ENCODE measurements at regions not wholly inside any gene's neighbourhood (a gene's known extent, or its start where the extent isn't known, plus 50 kb on each side); places are given as distances from the start of the nearest gene placed in this dataset.

DNA sequence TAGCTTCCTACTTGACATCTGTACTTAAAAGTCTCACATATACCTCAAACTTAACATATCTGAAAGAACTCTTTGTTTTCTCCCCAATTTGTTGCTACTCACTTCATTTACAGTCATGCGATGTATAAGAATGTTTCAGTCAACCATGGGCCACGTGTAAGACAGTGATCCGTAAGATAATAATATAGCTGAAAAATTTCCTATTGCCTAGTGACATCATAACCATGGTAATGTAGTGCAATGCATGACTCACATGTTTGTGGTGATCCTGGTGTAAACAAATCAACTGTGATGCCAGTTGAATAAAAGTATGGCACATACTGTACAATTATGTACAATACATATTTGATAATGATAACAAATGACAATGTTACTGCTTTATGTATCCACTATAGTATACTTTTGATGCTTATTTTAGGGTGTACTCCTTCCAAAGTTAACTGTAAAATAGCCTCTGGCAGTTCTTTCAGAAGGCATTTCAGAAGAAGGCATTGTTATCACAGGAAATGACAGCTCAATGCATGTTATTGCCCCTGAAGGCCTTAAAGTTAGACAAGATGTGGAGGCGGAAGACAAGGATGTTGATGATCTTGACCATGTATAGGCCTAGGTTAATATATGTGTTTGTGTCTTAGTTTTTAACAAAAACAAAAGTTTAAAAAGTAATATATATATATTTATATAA, 579.0 kb downstream of the EPHA7 start:
- ATAC-seq (no peak), DNase-seq (ENCODE audit: low spot score) (no peak)

DNA sequence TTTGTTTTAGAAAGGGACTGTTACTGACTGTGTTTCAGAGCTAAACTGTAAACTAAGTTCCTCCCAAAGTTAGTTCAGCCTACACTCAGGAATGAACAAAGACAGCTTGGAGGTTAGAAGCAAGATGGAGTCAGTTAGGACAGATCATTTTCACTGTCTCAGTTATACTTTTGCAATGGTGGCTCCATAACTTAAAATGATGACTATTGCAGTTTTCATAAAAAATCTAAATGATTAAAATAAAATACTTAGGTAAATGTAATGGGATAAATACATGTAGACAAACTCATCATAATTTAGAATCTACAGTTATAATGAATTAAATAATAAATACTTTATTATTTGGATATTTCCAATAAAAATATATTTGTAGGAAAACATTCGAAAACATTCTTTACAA, 590.6 kb downstream of the EPHA7 start:
- ATAC-seq, result no peak
- no peak for DNase-seq (ENCODE audit: low spot score)

DNA sequence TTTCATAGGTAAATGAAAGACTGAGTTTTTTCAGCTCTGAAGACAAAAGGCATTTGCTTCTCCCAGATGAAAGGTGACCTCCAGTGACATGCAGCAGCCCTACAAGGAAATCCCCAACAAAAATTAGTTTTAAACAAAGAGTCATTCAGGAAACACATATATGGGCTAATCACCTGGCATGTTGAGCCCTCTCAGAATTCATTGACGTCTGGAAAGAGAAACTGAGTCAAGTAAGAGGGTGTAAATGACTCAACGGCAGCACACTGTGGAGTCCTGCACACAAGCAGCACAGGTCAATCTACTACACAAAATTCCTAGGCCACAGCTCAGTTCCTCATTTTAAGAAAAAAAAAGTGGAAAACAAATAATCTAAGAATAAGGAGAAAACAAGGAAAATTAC, 592.3 kb downstream of the EPHA7 start:
- DNase-seq (ENCODE audit: low spot score), result no peak
- ATAC-seq, result no peak

DNA sequence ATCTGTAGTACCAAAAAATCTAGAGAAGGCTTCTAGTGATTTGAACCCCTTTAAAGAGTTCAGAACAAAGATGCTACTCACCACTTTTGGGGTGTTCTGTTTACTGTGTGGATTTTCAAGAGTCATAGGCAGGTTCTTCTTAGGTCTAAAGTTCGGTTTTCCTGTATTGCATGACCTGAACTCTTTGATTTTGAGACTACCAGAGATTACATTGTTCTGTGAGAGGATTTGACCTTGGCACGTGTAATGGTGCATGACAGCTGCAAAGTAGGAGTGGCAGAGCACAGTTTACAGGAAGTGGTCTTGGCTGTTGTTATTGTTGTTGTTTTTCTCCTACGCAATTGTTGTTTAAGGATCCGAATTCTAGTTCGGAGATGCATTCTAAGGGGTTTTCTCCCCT, 592.7 kb downstream of the EPHA7 start:
- ATAC-seq, result no peak
- no peak for DNase-seq (ENCODE audit: low spot score)

DNA sequence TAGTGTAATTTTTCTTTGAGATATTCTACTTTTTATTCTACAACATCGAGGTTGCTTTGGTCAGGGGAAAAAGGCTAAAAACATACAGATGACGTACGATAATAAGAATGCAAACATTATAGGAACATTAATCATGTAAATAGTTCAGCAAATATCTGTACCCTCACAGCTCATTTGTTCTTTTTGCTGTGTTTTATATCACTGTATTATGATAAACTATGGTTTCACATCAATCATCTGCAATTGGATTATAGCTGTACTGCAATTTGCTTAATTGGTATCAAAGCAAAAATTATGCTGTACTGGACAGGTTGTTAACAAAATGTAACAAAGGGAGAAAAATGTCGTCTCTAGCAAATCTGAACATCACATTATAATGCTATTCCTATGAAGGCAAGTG, 597.1 kb downstream of the EPHA7 start:
- ATAC-seq, result no peak
- DNase-seq (ENCODE audit: low spot score), result no peak

DNA sequence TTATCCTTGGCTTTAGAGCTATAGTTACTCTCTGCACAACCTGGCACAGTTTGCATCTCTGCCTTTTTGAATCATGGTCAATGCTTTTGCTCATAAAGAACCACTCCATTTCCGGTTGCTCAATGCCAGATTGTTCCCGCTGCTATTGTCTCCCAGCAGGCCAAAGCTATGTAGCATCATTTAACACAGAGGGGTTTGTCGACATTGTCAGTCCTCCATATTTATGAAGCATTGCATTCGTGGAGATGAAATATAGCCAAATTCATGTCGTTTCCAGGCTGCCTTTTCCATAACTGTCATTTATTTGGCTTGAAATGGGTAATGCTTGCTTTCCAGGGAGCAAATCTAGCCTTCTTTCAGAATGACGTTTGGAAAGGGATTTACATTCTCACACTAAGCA, 598.8 kb downstream of the EPHA7 start:
- DNase-seq (ENCODE audit: low spot score) (no peak), ATAC-seq (no peak)

DNA sequence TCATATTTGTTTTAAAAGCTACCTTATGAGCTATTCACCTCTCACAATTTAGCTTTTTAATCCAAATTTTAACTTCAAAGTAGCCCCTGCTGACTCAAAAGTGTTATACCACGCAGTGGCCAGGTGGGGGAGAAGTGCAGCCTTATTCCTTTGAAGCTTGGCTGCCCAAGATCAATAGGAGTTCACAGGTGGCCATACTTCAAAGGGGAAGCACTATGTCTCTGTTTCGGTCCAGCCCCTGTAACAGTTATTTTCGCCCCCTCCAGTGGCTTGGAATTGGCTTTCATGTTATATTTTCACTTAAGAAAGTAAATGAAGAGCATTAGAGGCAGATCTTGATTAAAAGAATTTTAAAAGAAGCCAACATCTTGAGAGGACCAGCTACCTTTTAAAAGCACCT, 608.4 kb downstream of the EPHA7 start:
- DNase-seq (ENCODE audit: low spot score), result no peak
- peak; percentile 92 for ATAC-seq

DNA sequence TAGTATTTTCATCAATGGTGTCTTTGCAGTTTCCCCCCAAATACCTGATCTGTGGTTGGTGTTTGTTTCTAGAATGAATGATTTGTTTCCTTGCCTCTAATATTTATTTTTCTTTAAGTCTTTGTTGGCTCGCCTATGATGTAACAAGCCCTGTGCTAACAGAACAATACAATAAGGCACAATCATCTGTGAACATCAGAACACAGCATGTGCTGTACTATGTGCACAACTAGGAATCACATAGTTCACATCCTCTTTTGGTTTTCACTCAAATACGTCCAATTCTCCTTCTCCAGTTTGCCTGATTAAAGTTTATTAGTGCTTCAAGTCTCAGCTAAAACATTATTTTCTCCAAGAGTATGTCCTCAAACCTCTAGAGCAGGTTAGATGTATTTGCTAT, 613.1 kb downstream of the EPHA7 start:
- DNase-seq (ENCODE audit: low spot score) (no peak), ATAC-seq (no peak)

DNA sequence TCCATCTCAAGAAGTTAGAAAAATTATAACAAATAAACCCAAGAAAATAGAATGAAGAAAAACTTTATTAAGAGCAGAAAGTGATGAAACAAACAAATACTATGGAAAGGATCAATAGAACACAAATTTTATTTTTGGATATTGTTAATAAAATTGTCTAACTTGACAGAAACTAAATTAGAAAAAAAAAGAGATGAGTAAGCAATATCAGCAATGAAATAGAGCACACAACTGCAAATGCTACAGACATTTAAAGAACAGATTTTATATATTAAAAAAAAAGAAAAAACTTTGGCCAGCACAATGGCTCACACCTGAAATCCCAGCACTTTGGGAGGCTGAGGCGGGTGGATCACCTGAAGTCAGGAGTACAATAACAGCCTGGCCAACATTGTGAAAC, 628.0 kb downstream of the EPHA7 start:
- DNase-seq (ENCODE audit: low spot score) (no peak), ATAC-seq (no peak)

DNA sequence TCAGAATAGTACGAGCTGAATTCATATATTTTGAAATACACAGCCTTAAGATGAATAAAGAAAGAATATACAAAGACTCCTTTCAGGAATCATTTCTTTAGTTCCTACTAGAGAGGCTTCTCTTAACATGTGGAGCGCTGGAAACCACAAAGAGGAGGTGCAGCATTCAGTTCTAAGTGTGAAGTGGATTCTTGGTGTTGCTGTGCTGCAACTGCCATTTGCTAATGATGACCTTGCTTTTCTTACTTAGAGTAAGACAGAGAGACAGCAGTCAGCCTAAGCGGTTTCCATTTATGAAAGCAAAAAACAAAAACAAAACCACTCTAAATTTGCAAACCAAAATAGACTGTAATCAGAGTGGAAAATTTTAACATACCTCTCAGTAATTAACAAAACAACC, 629.0 kb downstream of the EPHA7 start:
- no peak for ATAC-seq

DNA sequence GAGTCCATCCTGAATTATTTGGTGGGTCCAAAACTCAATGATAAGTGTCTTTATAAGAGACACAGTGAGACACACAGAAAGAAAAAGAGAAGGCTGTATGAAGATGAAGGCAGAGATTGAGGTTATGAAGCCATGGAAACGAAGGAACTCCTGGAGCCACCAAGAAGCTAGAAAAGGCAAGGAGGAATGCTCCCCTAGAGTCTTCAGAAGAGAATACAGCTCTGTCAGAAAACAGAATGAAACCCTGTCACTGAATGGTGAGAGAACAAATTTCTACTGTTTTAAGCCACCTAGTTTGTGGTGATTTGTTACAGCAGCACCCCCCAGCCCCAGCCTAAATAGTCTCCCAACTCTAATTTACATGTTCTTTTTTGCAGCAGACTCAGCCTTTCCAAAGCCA, 635.1 kb downstream of the EPHA7 start:
- ATAC-seq (no peak), DNase-seq (ENCODE audit: low spot score) (no peak)

More for the DNA sequence above, 629.0 kb downstream of the EPHA7 start:
- no peak for DNase-seq (ENCODE audit: low spot score)

DNA sequence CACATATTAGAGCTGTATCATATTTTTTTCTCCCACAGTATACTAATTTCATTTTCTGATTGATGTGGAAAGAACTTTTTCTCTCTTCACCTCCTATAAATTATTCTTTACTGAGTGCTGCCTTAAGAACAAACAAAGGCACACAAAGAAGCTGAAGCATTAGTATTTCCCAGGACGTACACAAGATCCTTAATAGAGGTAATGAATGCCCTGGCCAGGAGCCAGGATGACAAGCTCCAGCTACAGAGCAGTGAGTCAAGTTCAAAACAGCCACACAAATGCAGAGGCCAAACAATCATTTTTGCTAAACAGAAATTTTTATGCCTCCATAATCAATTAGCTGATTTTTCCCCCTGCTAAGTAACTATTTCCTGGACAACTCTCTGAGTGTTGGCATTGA, 639.6 kb downstream of the EPHA7 start:
- ATAC-seq, result no peak
- DNase-seq (ENCODE audit: low spot score), result no peak

DNA sequence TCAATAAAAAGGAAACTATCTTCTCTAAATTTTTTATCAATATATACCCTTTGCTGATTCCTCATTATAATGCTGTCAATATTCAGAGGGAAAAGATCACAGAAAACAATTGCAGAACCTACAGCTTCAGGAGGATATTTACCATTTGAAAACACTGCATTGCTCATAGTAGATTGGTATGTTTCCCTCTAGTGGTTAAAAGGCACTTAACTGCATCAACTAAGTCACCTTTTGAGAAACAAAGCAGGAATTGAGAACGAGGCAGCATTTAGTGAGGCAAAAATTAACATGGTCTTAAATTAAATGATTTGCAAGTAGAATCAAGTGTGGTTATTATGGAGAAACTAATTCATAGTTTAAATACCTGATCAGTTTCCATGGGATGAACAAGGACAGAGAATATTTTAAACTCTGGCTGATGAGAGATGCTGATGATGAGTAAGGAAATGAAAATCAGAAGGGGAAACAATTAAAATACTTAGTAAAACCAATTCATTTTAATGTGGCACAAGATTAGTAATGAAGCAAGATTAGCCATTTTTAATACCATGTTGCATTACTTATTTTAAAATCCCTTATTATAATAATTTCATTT, 642.1 kb downstream of the EPHA7 start:
- no peak for ATAC-seq
- no peak for DNase-seq (ENCODE audit: low spot score)

DNA sequence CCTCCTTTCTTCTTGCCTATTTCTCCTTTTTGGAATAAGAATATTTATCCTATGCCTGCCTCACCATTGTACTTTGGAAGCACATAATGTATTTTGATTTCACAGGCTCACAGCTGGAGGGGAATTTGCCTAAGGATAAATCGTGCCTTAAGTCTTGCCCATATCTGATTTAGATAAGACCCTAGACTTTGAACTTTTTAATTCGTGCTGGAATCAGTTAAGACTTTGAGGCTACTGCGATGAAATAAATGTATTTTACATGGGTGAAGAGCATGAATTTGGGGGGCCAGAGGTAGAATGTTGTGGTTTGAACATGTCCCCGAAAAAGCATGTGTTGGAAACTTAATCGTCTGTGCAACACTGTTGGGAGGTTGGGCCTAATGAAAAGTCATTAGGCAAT, 648.8 kb downstream of the EPHA7 start:
- ATAC-seq (no peak), DNase-seq (ENCODE audit: low spot score) (no peak)

DNA sequence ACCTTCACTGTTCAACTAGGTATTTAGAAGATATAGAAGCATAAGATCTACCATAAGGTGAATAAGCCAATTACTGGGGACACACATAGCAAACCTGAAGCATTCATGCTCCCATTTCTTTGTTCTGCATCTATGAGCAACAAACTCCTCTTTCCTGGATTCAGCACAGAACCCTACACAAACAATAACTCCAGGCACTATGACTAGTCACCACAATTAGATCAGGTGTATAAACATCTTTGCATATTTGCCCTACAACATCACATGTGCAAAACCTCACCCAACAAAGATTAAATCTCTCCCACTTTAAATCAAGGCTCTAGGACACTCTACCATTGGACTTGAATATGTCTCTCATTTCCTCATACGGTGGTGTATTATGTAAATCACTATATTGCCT, 652.3 kb downstream of the EPHA7 start:
- DNase-seq (ENCODE audit: low spot score), result no peak
- no peak for ATAC-seq

DNA sequence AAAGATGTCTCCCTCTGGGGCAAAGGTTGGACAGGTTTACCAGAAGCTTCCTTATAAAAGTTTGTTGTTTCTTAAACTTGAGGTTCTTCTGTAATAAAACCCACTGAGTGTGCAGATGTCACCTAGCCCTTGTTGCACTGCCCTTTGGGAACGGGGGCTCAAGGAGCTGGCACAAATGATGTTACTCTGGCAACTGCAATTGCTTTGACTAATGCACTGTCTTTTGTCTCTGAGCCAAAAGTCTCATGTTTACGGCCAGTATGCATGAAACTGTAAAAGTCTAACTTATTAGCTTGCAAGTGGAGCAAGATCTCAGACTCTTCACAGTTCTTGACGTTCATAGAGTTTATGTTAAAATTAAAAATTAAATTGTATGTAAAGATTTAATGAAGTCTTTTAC, 655.7 kb downstream of the EPHA7 start:
- no peak for DNase-seq (ENCODE audit: low spot score)
- no peak for ATAC-seq

DNA sequence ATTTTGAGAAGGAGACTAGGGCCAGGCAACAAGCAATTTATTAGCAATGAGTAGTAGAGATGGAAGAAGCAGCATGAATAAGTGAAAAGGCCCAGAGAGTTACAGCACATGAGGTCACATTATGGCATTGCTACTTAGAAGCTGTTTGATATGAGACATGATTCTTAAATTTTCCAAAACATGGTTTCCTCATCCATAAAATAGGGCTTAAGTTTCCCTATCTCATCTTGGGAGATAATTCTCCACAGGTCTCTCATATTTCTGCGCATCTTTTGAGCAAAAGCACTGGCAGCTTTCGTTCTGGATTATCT, 656.1 kb downstream of the EPHA7 start:
- no peak for DNase-seq (ENCODE audit: low spot score)
- ATAC-seq, result no peak

DNA sequence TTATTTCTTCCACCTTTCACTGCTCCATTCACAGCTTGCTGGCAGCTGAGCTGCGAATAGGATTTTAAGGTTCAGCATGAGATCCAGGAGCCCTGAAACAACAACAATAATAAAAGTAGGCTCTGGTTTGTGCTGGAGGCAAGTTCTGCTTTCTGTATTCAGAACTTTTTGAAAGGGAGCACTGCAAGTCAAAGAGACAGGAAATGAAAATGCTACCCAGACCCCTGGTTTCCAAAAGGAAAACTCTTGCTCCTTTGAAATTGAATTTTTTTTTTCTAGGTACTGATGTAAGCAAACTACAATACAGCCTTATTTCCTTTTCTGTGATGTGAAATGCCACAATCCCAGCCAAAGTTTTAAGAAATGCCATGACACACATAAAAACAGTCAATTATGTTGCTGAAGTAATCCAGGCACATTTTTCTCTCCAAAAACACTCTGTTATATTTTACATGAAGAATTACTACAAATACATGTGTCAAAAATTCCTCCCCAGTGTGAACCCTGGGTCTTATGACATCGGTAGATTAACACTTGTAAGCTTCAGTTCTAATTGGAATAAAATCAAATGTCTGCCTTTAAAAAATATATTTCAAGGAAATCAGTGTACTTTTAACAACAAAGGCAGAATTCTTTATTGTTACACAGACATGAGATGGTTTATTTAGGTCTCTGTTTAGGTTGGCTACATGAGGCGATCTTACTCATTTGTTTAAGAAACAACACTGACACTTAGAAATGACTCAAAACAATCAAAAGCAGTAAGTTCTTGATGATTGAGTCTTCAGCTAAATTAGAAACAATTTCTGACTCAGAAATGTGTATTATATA, 656.7 kb downstream of the EPHA7 start:
- DNase-seq (ENCODE audit: low spot score), result no peak
- ATAC-seq, result no peak

DNA sequence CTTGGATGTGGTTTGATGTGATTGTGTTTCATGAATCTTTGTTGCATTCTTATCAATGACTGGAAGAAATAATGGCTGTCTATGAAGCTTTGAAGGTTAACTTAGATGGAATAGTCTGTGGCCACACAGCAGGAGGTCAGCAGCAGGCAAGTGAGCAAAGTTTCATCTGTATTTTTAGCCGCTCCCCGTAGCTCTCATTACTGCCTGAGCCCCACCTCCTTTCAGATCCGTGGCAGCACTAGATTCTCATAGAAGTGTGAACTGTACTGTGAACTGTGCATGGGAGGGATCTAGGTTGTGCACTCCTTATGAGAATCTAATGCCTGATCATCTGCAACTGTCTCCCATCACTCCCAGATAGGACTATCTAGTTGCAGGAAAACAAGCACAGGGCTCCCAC, 660.2 kb downstream of the EPHA7 start:
- ATAC-seq (no peak), DNase-seq (ENCODE audit: low spot score) (no peak)

DNA sequence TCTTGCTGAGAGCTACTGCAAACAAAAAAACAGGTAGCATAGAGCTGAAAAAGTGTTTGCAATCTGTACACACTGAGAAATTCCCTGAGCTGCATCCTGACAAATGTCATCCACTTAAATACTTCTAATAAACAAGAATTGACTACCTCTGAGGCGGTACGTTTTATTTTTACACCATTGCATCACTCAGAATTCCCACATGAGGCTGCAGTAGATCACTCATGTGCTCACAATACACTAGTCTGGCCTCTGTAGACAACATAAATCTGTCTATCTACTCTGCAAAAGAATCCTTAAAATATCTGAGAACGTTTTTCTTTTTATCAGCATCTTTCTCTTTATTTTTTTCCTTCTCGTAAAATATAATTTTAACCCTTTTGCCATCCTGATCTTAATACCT, 661.4 kb downstream of the EPHA7 start:
- ATAC-seq, result no peak
- DNase-seq (ENCODE audit: low spot score), result no peak

DNA sequence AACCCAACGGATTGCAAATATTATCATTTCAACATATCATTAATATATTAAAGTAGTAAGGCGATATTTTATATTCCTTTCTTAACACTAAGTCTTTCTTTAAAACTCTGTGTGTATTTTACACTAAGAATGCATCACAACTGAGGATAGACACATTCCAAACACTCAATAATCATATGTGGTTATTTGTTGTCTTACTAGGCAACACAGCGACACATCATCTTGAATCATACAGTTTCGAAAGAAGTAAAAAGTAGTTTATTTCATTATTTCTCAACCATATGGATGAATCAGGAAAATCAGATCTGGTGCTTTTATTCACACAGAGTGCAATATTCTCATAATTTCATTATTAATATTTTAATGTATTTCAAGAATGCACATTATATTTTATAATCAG, 662.4 kb downstream of the EPHA7 start:
- DNase-seq (ENCODE audit: low spot score), result no peak

DNA sequence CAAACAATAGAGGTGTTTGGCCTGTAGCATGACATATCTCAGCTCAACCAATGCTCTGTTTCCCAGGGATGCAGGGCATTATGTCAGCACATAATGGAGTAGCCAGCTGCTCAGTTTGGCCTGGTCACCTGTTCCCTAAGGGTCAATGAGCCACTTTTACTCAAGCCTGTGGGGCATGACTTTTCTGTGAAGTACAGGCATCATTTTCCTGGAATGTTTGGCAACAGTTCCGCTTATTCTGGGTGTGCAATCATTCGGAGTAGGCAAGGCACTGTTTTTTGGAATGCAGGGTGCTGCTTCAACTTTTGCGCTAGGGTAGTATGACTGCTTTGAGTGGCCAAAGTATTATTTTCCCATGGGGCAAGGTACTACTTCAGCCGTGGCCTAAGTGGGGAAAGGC, 665.4 kb downstream of the EPHA7 start:
- no peak for ATAC-seq

More for the DNA sequence above, 662.4 kb downstream of the EPHA7 start:
- no peak for ATAC-seq

DNA sequence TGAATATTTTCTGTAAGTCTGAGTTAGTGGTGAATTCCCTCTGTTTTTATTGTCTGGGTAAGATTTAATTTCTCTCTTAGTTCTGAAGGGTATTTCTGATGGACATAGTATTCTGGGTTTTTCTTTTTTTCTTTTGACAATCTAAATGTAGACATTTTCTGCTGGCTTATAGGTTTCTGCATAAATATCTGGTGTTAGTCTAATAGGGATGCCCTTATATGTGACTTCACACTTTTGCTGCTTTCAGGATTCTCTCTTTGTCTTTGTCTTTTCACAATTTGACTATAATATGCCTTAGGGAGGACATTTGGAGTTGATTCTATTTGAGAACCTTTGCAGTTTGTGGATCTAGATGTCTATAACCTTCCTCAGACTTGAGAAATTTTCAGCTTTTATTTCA, 667.2 kb downstream of the EPHA7 start:
- DNase-seq (ENCODE audit: low spot score), result no peak
- ATAC-seq, result no peak

More for the DNA sequence above, 665.4 kb downstream of the EPHA7 start:
- DNase-seq (ENCODE audit: low spot score), result no peak
